ENCODE measurements at regions not wholly inside any gene's neighbourhood (a gene's known extent, or its start where the extent isn't known, plus 50 kb on each side); places are given as distances from the start of the nearest gene placed in this dataset.

DNA sequence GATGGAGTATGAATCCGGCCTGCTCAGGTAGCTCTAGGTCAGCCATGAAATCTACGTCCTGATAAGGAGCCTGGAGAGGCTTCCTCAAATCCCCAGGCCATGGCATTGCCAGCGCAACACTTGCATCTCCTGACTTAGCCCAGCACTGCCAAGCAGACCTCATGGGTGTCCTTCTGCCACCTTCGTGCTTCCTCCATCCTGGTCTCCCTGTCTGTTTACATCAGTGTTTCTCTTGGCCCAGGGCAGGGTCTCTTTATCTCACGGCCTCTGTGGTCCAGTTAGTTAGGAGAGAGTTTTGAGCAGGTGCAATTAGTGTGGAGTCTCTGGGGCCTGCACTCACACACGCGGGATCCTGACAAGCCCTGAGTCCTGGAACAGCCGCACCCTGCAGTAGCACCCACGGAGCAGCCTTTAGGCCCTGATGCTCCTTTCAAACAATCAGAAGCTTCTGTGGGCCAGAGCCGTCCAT lies 193.1 kb upstream of the ARL4C start:
- TF ChIP-seq POLR2A (IDR thresholded peaks at IDR 0.05; ENCODE audit: extremely low read depth, insufficient read length) (no peak), CTCF (IDR thresholded peaks at IDR 0.05; ENCODE audit: low read depth, low read length) (no peak)
